ENCODE measurements at regions not wholly inside any gene's neighbourhood (a gene's known extent, or its start where the extent isn't known, plus 50 kb on each side); places are given as distances from the start of the nearest gene placed in this dataset.

DNA sequence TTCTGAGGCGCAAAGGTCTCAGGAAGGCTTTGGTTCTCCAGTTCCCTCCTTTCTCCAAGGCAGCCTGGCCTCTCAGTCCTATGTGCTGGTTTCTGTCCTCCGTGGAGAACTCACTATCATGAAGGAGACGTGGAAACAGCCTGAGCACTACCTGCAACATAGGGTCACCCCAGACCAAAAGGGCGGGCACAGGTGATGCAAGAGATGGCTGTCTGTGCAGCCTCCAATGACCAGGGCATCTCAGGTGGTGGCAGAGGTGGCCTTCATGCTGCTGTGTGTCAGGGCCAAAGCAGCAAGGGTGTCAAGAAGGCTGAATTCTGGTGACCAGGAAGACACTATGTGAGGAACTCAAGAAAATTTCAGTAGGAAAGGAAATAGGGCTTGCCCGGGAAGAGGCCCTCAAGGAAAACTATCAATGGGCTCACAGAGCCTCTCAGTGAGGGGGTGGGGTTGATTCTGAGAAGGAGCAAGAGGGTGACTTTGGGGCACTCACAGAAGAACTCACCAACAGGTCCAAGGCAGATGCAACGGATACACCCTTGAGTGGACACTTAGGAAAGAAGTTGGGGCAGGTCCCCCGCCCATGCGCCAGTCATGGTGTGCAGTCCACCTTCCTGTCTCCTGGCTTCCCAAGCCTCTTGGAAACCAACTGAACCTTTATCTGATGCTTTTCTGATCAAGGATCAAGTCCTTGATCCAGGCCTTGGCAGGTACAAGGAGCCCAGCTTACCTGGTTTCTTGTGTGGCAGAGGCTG lies 212.3 kb upstream of the B3GAT1 start:
- in situ Hi-C loops (cut with MboI; ENCODE audit: low sequenced_read_pairs): no loop called here
- no peak overlapping the region for H3K4me3 ChIP-seq
- peaks cover 22% of the 10 kb centered on the region for H3K27me3 ChIP-seq (ENCODE audit: low read depth)
- H3K9me3 ChIP-seq: no peaks in the 10 kb centered on the region
- no peak for DNase-seq (ENCODE audit: low spot score in 2 of 2)
- no peaks in the 10 kb centered on the region for H3K36me3 ChIP-seq (replicated peaks)
- no peaks in the 10 kb centered on the region for H3K4me1 ChIP-seq

DNA sequence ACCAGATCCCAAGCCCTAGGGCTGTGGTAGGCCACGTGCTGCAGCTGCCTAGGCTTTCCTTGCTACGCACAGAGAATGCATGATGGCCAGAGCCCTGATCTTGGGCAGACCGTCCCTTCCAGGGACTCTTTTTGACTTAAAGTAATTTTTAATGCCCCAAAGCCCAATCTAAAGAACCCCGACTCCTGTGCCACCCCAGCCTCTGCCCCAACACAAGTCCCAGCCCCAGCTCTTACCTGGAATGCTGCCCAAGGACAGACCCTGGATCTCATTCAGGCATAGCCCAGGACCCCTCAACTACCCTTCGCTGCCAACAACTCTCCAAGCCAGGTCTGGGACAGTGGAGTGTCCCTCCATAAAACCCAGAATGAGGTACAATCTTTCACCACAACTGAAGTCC lies 211.7 kb upstream of the B3GAT1 start:
- in situ Hi-C loops (cut with MboI; ENCODE audit: low sequenced_read_pairs): no loop called here
- H3K4me1 ChIP-seq: no peaks in the 10 kb centered on the region
- peaks cover 24% of the 10 kb centered on the region for H3K27me3 ChIP-seq (ENCODE audit: low read depth)
- no peaks in the 10 kb centered on the region for H3K36me3 ChIP-seq (replicated peaks)
- no peak overlapping the region for H3K4me3 ChIP-seq
- H3K9me3 ChIP-seq: no peaks in the 10 kb centered on the region
- no peak for DNase-seq (ENCODE audit: low spot score in 2 of 2)

DNA sequence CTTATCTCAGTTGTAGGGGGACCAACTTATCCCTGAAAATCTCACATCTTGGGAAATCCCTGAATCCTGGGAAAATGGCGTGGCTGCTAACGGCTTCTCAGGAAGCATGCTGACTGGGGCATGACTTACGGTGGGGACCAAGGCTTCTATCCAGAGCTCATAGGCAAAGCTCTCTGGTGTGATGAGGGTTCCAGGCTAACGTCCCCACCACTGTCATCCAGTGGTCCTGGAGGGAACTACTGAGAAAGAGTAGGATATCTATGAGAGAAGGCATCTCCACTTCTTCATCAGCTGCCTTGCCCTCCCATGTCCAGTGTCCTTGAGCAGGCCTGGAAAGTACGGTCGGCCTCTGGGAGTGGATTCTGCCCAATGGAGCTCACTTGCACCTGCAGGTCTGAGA lies 210.4 kb upstream of the B3GAT1 start:
- Histone ChIP-seq H3K4me1 (no peaks in the 10 kb centered on the region), H3K9me3 (no peaks in the 10 kb centered on the region), H3K27me3 (ENCODE audit: low read depth) (peaks cover 19% of the 10 kb centered on the region), H3K4me3 (no peak overlapping the region), H3K36me3 (replicated peaks) (no peaks in the 10 kb centered on the region)
- in situ Hi-C loops (cut with MboI; ENCODE audit: low sequenced_read_pairs): no loop called here
- no peak for DNase-seq (ENCODE audit: low spot score in 2 of 2)

GRCh38 chr11:134617360-134617759 lies 205.3 kb upstream of the B3GAT1 start:
- in situ Hi-C loops (cut with MboI; ENCODE audit: low sequenced_read_pairs): no loop called here
- H3K9me3 ChIP-seq: no peaks in the 10 kb centered on the region

DNA sequence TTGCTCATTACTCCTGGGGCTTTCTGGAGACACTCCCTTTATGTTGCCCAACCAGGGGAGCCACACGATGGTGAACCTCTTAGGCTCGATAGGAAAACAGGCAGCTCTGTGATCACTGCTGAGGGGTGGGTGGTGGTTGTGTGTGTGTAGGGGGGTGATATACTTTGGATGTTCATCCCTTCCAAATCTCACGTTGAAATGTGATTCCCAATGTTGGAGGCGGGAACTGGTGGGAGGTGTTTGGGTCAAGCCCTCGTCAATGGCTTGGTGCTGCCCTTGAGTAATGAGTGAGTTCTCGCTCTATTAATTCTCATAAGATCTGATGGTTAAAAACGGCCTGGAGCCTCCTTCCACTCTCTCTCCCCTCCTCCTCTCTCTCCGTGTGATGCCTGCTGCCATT lies 204.0 kb upstream of the B3GAT1 start:
- no peaks in the 10 kb centered on the region for H3K36me3 ChIP-seq (replicated peaks)
- in situ Hi-C loops (cut with MboI; ENCODE audit: low sequenced_read_pairs): no loop called here
- H3K4me3 ChIP-seq: no peak overlapping the region
- no peaks in the 10 kb centered on the region for H3K9me3 ChIP-seq
- no peaks in the 10 kb centered on the region for H3K4me1 ChIP-seq
- H3K27me3 ChIP-seq (ENCODE audit: low read depth): peaks cover 2% of the 10 kb centered on the region
- no peak for DNase-seq (ENCODE audit: low spot score in 2 of 2)

More at GRCh38 chr11:134617360-134617759, 205.3 kb upstream of the B3GAT1 start:
- Histone ChIP-seq H3K4me3 (no peak overlapping the region), H3K36me3 (replicated peaks) (no peaks in the 10 kb centered on the region), H3K27me3 (ENCODE audit: low read depth) (peaks cover 9% of the 10 kb centered on the region), H3K4me1 (no peaks in the 10 kb centered on the region)
- no peak for DNase-seq (ENCODE audit: low spot score in 2 of 2)

DNA sequence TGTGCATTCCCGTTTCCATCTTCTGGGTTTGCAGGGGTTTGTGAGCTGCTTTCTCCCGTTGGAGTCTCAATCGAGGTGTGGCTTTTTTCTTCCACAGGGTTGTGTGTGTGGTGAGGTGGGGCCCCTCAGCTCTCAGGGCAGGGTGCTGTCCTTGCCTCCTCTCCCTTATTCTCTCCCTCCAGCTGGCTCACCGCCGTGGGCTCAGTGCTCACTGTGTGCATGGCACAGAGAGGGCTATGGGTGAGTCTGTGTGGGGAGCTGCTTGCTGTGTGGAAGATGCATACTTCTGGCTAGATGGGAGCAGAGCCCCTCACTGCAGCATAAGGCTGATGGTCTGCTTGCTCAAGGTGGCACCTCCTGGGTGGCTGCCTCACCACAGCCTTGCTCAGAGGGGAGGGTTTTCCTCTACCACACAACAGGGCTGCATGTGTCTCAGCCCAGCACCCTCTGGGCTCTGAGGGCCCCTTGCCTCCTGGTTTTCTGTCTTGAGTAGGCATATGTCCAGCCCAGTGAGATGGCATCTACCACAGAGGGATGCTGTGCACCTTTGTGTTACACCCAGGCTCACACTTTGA lies 203.1 kb upstream of the B3GAT1 start:
- H3K4me3 ChIP-seq: no peak overlapping the region
- H3K9me3 ChIP-seq: no peaks in the 10 kb centered on the region
- DNase-seq (ENCODE audit: low spot score in 2 of 2): no peak
- H3K27me3 ChIP-seq (ENCODE audit: low read depth): peaks cover 2% of the 10 kb centered on the region; the same call in 1 of the 2 replicates
- H3K4me1 ChIP-seq: no peaks in the 10 kb centered on the region
- in situ Hi-C loops (cut with MboI; ENCODE audit: low sequenced_read_pairs): no loop called here
- no peaks in the 10 kb centered on the region for H3K36me3 ChIP-seq (replicated peaks)

- Histone ChIP-seq H3K27me3 (ENCODE audit: low read depth) (peaks cover 1% of the 10 kb centered on the region; the same call in 1 of the 2 replicates), H3K4me3 (no peak overlapping the region), H3K9me3 (no peaks in the 10 kb centered on the region), H3K4me1 (no peaks in the 10 kb centered on the region), H3K36me3 (replicated peaks) (no peaks in the 10 kb centered on the region)
- no peak for DNase-seq (ENCODE audit: low spot score in 2 of 2)
- in situ Hi-C loops (cut with MboI; ENCODE audit: low sequenced_read_pairs): no loop called here
Measured at GRCh38 chr11:134614141-134614540, 202.1 kb upstream of the B3GAT1 start.

DNA sequence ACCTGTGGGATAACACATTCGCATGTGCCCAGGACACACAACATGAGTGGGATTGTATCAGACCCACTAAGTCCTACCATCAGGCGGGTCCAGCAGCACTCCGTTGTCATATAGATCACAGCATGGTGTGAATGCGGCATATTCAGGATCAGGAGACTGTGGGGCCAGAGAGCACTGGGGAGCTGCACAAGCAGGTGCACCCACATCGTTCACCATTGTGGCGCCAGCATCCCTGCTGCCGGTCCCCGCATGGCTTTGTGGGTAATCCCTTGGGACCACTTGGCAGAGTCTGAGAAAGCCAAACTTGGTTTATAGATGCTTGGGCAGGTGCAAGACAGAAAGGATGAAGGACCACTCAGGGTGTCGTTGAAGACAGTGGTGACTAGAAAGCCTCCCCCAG lies 201.6 kb upstream of the B3GAT1 start:
- Histone ChIP-seq H3K36me3 (replicated peaks) (no peaks in the 10 kb centered on the region), H3K27me3 (ENCODE audit: low read depth) (no peaks in the 10 kb centered on the region), H3K4me3 (no peak overlapping the region), H3K9me3 (no peaks in the 10 kb centered on the region), H3K4me1 (no peaks in the 10 kb centered on the region)
- no peak for DNase-seq (ENCODE audit: low spot score in 2 of 2)
- in situ Hi-C loops (cut with MboI; ENCODE audit: low sequenced_read_pairs): no loop called here

GRCh38 chr11:134612140-134613030 lies 200.3 kb upstream of the B3GAT1 start:
- in situ Hi-C loops (cut with MboI; ENCODE audit: low sequenced_read_pairs): no loop called here
- Histone ChIP-seq H3K9me3 (no peaks in the 10 kb centered on the region), H3K27me3 (ENCODE audit: low read depth) (no peaks in the 10 kb centered on the region), H3K4me3 (no peak overlapping the region), H3K36me3 (replicated peaks) (no peaks in the 10 kb centered on the region), H3K4me1 (no peaks in the 10 kb centered on the region)
- DNase-seq (ENCODE audit: low spot score in 2 of 2): no peak

DNA sequence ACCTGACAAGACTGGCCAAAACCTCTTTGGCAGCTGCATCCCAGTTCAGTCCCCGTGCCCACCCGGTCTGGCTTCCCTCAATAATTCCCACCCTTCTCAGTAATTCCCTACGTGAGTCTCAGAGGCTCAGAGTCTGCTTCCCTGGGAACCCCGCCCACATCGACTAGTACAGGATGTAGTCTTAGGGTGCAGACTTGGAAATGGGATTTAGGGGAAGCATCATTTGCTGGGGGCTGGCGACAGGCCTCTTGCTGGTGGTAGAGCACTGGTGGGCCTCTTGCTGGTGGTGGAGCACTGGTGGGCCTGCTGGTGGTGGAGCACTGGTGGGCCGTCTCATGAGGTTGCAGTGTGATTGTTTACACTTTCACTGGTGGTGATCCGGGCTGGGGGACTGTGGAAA lies 199.5 kb upstream of the B3GAT1 start:
- no peaks in the 10 kb centered on the region for H3K27me3 ChIP-seq (ENCODE audit: low read depth)

GRCh38 chr11:134610116-134610910 lies 198.3 kb upstream of the B3GAT1 start:
- H3K27me3 ChIP-seq (ENCODE audit: low read depth): no peaks in the 10 kb centered on the region

More for the DNA sequence above, 199.5 kb upstream of the B3GAT1 start:
- H3K4me3 ChIP-seq: no peak overlapping the region
- H3K4me1 ChIP-seq: no peaks in the 10 kb centered on the region
- in situ Hi-C loops (cut with MboI; ENCODE audit: low sequenced_read_pairs): no loop called here
- no peak for DNase-seq (ENCODE audit: low spot score in 2 of 2)
- no peaks in the 10 kb centered on the region for H3K9me3 ChIP-seq
- no peaks in the 10 kb centered on the region for H3K36me3 ChIP-seq (replicated peaks)

DNA sequence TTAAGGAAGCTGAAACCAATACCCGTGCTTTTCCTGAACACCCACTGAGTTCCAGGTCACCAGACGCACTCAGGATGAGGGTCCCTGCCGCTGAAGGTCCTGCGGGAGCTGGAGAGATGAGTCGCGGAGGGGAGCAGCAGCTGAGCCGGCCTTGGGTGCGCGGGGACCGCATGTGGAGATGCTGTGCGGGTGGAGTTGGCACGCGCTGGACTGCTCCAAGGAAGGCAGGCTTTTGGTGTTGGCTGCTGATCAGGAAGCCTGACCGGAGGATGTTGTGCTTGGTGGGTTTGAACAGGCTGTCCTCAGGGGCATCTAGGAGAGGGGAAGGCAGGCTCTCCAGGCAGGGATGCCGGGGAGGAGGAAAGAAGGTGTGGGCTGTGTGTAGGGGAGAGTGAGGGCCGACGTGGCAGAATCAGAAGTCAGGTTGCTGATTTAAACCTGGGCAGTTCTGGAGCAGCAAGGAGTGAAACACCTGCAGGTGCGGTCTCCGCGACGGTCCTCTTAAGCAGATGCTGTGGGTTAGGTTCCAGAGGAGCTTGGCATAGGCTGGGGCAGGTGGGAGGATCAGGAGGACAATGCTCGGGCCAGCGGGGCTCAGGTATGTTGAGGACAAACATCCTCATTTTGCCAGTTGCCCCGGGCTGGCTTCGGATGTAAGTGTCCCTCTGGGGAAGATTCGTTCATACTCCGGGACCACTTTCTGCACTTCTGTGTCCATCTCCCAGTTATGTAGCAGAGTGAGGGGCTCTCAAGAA lies 197.5 kb upstream of the B3GAT1 start:
- DNase-seq (ENCODE audit: low spot score in 2 of 2): no peak
- H3K36me3 ChIP-seq (replicated peaks): no peaks in the 10 kb centered on the region
- no peaks in the 10 kb centered on the region for H3K4me1 ChIP-seq
- in situ Hi-C loops (cut with MboI; ENCODE audit: low sequenced_read_pairs): no loop called here
- H3K9me3 ChIP-seq: no peaks in the 10 kb centered on the region
- no peak overlapping the region for H3K4me3 ChIP-seq
- no peaks in the 10 kb centered on the region for H3K27me3 ChIP-seq (ENCODE audit: low read depth)

More at GRCh38 chr11:134610116-134610910, 198.3 kb upstream of the B3GAT1 start:
- H3K36me3 ChIP-seq (replicated peaks): no peaks in the 10 kb centered on the region
- no peaks in the 10 kb centered on the region for H3K9me3 ChIP-seq
- no peak for DNase-seq (ENCODE audit: low spot score in 2 of 2)
- no peak overlapping the region for H3K4me3 ChIP-seq
- no peaks in the 10 kb centered on the region for H3K4me1 ChIP-seq
- in situ Hi-C loops (cut with MboI; ENCODE audit: low sequenced_read_pairs): no loop called here
